LNCaP clone FGC (cell line): ENCODE measurements at regions not wholly inside any gene's neighbourhood (a gene's known extent, or its start where the extent isn't known, plus 50 kb on each side); places are given as distances from the start of the nearest gene placed in this dataset.
A peak's percentile ranks its signal among the peaks of the same experiment; 100 is the strongest.
"Not testable (repeated sequence)": the region's sequence is repeated elsewhere in the genome, so short reads cannot be mapped to it uniquely, and the experiment has no call there.

ENCODE experiments used
- DNase-seq: peaks from one replicate; pipeline ENCODE4 v3.0.0-alpha.2; 2011; ENCODE audit warnings: low read depth
- H3K4me3 ChIP-seq: 2 replicates; pipeline ENCODE4 v1.5.1; 2011; ENCODE audit warnings: mild to moderate bottlenecking, low read depth, low read length, control low read depth
- TF ChIP-seq, protein P1 (sequence below): IDR thresholded peaks from 2 replicates; pipeline ENCODE4 v1.5.1; 2012; ENCODE audit warnings: mild to moderate bottlenecking; ENCODE audit not compliant: control insufficient read depth, insufficient read depth; ENCODE audit errors: extremely low read depth

DNA sequence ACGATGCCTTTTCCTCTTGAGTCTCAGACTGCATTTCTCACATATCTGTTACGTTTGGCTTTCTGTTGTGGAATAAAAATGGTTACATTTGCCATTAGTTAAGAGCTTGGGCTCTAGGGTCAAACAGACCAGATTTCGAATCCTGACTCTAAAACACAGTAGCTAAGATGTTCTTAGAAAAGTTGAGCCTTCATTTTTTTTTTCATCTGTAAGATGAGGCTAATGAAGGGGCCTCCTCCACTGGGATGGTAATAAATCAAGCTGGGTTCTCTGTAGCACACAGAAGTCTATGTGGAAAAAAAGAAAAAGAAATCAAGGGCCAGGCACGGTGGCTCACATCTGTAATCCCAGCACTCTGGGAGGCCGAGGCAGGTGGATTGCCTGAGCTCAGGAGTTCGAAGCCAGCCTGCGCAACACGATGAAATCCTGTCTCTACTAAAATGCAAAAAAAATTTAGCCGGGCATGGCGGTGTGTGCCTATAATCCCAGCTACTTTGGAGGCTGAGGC lies 49.9 kb upstream of the CAPRIN1 start:
- TF ChIP-seq, protein P1, sequence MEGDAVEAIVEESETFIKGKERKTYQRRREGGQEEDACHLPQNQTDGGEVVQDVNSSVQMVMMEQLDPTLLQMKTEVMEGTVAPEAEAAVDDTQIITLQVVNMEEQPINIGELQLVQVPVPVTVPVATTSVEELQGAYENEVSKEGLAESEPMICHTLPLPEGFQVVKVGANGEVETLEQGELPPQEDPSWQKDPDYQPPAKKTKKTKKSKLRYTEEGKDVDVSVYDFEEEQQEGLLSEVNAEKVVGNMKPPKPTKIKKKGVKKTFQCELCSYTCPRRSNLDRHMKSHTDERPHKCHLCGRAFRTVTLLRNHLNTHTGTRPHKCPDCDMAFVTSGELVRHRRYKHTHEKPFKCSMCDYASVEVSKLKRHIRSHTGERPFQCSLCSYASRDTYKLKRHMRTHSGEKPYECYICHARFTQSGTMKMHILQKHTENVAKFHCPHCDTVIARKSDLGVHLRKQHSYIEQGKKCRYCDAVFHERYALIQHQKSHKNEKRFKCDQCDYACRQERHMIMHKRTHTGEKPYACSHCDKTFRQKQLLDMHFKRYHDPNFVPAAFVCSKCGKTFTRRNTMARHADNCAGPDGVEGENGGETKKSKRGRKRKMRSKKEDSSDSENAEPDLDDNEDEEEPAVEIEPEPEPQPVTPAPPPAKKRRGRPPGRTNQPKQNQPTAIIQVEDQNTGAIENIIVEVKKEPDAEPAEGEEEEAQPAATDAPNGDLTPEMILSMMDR, result no peak
- DNase-seq, result no peak
- no peak overlapping the region for H3K4me3 ChIP-seq

DNA sequence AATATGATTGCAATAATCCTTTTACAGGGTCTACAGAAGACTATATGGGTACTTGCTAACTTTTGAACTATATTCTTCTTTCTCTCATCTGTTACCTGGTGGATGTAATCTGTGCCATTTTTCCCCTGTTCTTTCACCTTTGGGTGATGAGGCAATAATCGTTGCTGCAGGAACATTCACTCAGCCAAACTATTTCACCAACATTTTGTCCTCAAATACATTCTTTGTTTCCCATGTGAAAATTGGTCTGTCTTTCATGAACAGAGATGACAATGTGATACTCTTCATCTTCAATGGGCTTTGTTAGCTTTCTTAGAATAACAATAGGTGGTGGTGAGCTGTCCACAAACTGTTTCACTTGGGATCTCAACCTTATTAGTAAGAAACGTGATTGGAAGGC lies 52.1 kb upstream of the CAPRIN1 start:
- DNase-seq, result no peak
- TF ChIP-seq, protein P1, result no peak
- H3K4me3 ChIP-seq, result no peak overlapping the region

DNA sequence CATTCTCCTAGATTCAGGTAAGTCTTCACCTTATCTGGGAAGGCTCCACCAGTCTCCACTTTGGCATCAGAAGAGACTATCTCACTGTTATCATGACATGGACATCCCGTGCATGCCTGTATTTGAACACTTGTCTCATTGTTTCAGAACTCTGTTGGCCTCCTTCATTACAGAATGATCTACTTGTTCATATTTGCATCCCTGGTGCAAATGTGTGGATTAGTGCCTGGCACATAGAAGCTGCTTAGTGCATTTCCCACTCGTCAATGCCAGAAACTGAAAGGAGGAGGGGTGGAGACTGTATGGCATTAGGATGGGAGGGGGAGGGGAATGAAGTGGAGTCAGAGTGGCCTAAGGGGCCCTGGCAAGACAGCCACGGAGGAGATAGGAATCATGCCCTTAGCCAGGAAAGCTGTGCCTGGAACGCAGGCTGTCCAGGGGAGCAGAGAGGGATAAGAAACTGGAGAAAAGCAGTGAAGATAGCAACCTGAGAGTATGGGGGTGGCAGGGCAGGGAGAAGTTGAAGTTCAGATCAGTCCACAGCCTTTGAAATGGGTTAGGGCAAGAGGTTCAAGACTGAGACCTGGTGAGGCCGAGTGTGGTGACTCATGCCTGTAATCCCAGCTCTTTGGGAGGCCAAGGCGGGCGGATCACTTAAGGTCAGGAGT lies 53.8 kb upstream of the CAPRIN1 start:
- H3K4me3 ChIP-seq, result no peak overlapping the region
- DNase-seq, result no peak
- TF ChIP-seq, protein P1, result no peak

DNA sequence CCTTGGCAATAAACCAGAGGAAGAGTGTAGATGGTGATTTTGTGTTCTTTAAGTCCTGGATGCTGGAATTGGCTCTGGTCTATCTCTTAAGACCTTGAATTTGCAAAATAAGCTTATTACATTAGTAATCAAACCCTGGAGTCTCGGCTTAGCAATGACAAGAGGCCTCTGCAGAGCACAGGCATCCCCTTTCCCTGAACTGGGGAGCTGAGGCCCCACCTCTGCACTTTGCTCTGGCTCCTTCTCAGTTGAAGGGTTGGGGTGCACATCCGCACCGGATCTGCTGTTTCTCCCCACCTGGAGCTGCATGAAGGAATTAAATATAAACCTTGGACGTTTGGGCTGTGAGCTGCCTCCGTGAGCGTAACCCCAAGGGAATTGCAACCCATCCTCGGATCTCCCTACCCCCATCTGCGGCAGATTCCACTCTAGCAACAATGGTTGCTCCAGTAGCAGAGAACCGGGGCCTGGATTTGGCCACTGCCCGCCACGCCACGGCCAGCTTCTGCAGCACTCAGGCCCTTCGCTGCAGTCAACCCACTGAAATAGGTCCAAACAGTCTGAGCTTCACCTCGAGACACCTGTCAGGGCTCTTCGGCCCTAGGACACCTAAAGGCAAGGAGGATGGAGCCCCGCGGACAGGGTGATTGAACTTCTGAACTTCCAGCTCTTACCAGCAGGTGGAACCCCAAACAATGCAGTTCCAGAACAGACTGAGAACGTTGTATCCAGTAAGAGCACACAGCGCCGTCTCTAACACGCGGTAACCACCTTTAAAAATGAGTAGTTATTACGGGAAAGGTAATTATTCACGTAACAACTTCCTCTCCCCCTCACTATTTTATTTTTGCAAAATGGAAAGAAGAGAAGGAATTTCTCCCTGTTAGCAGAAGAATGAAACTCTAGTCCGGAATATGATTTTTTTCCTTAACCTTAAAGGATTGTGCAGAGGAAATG lies 54.8 kb upstream of the CAPRIN1 start:
- TF ChIP-seq, protein P1, result peak; percentile 84
- peak; percentile 48 for DNase-seq
- no peak overlapping the region for H3K4me3 ChIP-seq

DNA sequence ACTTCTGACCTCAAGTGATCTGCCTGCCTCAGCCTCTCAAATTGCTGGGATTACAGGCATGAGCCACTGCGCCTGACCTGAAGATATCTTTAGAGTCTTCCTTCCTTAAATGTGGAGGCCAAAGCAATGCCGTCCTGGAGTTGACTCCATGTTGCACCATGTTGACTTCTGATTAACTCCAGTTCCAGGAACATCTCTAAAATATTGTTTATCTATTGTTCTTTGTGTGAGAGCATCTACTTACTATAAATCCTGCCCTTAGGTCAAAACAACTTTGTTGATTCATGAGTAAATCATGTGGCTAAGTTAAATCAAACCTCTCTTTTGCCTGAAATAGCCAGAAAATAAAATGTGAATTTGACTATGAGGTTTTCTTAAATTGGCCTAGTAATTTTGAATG lies 56.6 kb upstream of the CAPRIN1 start:
- no peak for DNase-seq
- no peak overlapping the region for H3K4me3 ChIP-seq
- TF ChIP-seq, protein P1, result no peak

DNA sequence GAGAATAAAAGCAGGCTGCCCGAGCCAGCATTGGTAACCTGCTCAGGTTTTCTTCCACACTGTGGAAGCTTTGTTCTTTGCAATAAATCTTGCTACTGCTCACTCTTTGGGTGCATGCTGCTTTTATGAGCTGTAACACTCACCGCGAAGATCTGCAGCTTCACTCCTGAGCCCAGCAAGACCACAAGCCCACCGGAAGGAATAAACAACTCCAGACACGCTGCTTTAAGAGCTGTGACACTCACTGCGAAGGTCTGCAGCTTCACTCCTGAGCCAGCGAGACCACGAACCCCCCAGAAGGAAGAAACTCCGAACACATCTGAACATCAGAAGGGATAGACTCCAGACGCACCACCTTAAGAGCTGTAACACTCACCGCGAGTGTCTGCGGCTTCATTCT lies 60.4 kb upstream of the CAPRIN1 start:
- H3K4me3 ChIP-seq, DNase-seq: not testable (repeated sequence)

DNA sequence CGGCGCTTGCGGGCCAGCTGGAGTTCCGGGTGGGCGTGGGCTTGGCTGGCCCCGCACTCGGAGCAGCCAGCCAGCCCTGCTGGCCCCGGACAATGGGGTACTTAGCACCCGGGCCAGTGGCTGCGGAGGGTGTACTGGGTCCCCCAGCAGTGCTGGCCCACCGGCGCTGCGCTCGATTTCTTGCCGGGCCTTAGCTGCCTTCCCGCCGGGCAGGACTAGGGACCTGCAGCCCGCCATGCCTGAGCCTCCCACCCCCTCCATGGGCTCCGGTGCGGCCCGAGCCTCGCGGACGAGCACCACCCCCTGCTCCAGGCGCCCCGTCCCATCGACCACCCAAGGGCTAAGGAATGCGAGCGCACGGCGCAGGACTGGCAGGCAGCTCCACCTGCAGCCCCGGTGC lies 61.4 kb upstream of the CAPRIN1 start:
- not testable (repeated sequence) for H3K4me3 ChIP-seq, DNase-seq
